Activated naive CD8-positive, alpha-beta T cell (primary cell): ENCODE measurements at regions not wholly inside any gene's neighbourhood (a gene's known extent, or its start where the extent isn't known, plus 50 kb on each side); places are given as distances from the start of the nearest gene placed in this dataset.
"Not testable (repeated sequence)": the region's sequence is repeated elsewhere in the genome, so short reads cannot be mapped to it uniquely, and the experiment has no call there.

Source experiments
- H3K27ac Mint-ChIP-seq: one replicate; pipeline ENCODE4 v1.8.0; 2021; ENCODE audit warnings: mixed read lengths
- H3K27me3 Mint-ChIP-seq: one replicate; pipeline ENCODE4 v1.8.0; 2021; ENCODE audit warnings: mixed read lengths
- H3K36me3 Mint-ChIP-seq: one replicate; pipeline ENCODE4 v1.8.0; 2021; ENCODE audit warnings: mixed read lengths
- H3K4me1 Mint-ChIP-seq: one replicate; pipeline ENCODE4 v1.8.0; 2021; ENCODE audit warnings: low read depth, mixed read lengths
- H3K4me3 Mint-ChIP-seq: one replicate; pipeline ENCODE4 v1.8.0; 2021; ENCODE audit warnings: mild to moderate bottlenecking, mixed read lengths
- H3K9me3 Mint-ChIP-seq: one replicate; pipeline ENCODE4 v1.8.0; 2021; ENCODE audit warnings: low read depth, mixed read lengths

GRCh38 chr2:35997488-35997887, 358.1 kb upstream of the CRIM1 start:
- H3K27me3 Mint-ChIP-seq = peaks cover 3% of the 10 kb centered on the region
- H3K9me3 Mint-ChIP-seq = peaks cover 3% of the 10 kb centered on the region
- H3K36me3 Mint-ChIP-seq = peaks cover 3% of the 10 kb centered on the region
- no peak overlapping the region for H3K4me3 Mint-ChIP-seq
- no peak overlapping the region for H3K27ac Mint-ChIP-seq
- peaks cover 1% of the 10 kb centered on the region for H3K4me1 Mint-ChIP-seq

GRCh38 chr2:35989503-35989902, 366.1 kb upstream of the CRIM1 start:
- no peaks in the 10 kb centered on the region for H3K4me1 Mint-ChIP-seq
- H3K27ac Mint-ChIP-seq = no peak overlapping the region
- H3K36me3 Mint-ChIP-seq = peaks cover 2% of the 10 kb centered on the region
- no peaks in the 10 kb centered on the region for H3K27me3 Mint-ChIP-seq
- no peak overlapping the region for H3K4me3 Mint-ChIP-seq
- peaks cover 2% of the 10 kb centered on the region for H3K9me3 Mint-ChIP-seq

- Mint-ChIP-seq H3K27me3 (no peaks in the 10 kb centered on the region), H3K27ac (no peak overlapping the region), H3K4me1 (no peaks in the 10 kb centered on the region), H3K36me3 (no peaks in the 10 kb centered on the region), H3K4me3 (no peak overlapping the region), H3K9me3 (no peaks in the 10 kb centered on the region)
These were observed 366.5 kb upstream of the CRIM1 start for GRCh38 chr2:35989040-35989439.

GRCh38 chr2:35986871-35987270, 368.7 kb upstream of the CRIM1 start:
- H3K4me1 Mint-ChIP-seq = no peaks in the 10 kb centered on the region
- H3K27ac Mint-ChIP-seq = no peak overlapping the region
- H3K4me3 Mint-ChIP-seq = no peak overlapping the region
- no peaks in the 10 kb centered on the region for H3K9me3 Mint-ChIP-seq
- no peaks in the 10 kb centered on the region for H3K36me3 Mint-ChIP-seq
- H3K27me3 Mint-ChIP-seq = no peaks in the 10 kb centered on the region

GRCh38 chr2:35978218-35978617, 377.4 kb upstream of the CRIM1 start:
- Mint-ChIP-seq H3K4me3 (no peak overlapping the region), H3K27me3 (no peaks in the 10 kb centered on the region), H3K36me3 (no peaks in the 10 kb centered on the region), H3K4me1 (peaks cover 13% of the 10 kb centered on the region), H3K9me3 (no peaks in the 10 kb centered on the region), H3K27ac (no peak overlapping the region)

- H3K9me3 Mint-ChIP-seq = no peaks in the 10 kb centered on the region
- H3K27ac Mint-ChIP-seq = no peak overlapping the region
- no peak overlapping the region for H3K4me3 Mint-ChIP-seq
- no peaks in the 10 kb centered on the region for H3K36me3 Mint-ChIP-seq
- peaks cover 13% of the 10 kb centered on the region for H3K4me1 Mint-ChIP-seq
- H3K27me3 Mint-ChIP-seq = peaks cover 1% of the 10 kb centered on the region
These were observed 379.0 kb upstream of the CRIM1 start for GRCh38 chr2:35976611-35977010.

- Mint-ChIP-seq H3K4me1 (peaks cover 7% of the 10 kb centered on the region), H3K4me3 (no peak overlapping the region), H3K9me3 (no peaks in the 10 kb centered on the region), H3K27me3 (peaks cover 3% of the 10 kb centered on the region), H3K36me3 (no peaks in the 10 kb centered on the region), H3K27ac (no peak overlapping the region)
These were observed 381.8 kb upstream of the CRIM1 start for GRCh38 chr2:35973737-35974132.

- H3K36me3 Mint-ChIP-seq = no peaks in the 10 kb centered on the region
These were observed 382.3 kb upstream of the CRIM1 start for GRCh38 chr2:35973132-35973736.

GRCh38 chr2:35963824-35964223, 391.8 kb upstream of the CRIM1 start:
- H3K9me3 Mint-ChIP-seq = no peaks in the 10 kb centered on the region
- H3K4me1 Mint-ChIP-seq = no peaks in the 10 kb centered on the region
- no peak overlapping the region for H3K4me3 Mint-ChIP-seq
- no peaks in the 10 kb centered on the region for H3K36me3 Mint-ChIP-seq
- no peak overlapping the region for H3K27ac Mint-ChIP-seq
- H3K27me3 Mint-ChIP-seq = no peaks in the 10 kb centered on the region

More at GRCh38 chr2:35973132-35973736, 382.3 kb upstream of the CRIM1 start:
- Mint-ChIP-seq H3K9me3 (no peaks in the 10 kb centered on the region), H3K4me1 (peaks cover 5% of the 10 kb centered on the region), H3K27ac (no peak overlapping the region), H3K27me3 (peaks cover 3% of the 10 kb centered on the region), H3K4me3 (no peak overlapping the region)

GRCh38 chr2:35963357-35963756, 392.2 kb upstream of the CRIM1 start:
- no peaks in the 10 kb centered on the region for H3K9me3 Mint-ChIP-seq
- H3K4me3 Mint-ChIP-seq = no peak overlapping the region
- no peak overlapping the region for H3K27ac Mint-ChIP-seq
- H3K27me3 Mint-ChIP-seq = no peaks in the 10 kb centered on the region
- no peaks in the 10 kb centered on the region for H3K4me1 Mint-ChIP-seq
- no peaks in the 10 kb centered on the region for H3K36me3 Mint-ChIP-seq

GRCh38 chr2:35962585-35963146, 392.9 kb upstream of the CRIM1 start:
- H3K9me3 Mint-ChIP-seq = no peaks in the 10 kb centered on the region
- no peaks in the 10 kb centered on the region for H3K4me1 Mint-ChIP-seq
- H3K27me3 Mint-ChIP-seq = no peaks in the 10 kb centered on the region
- H3K27ac Mint-ChIP-seq = no peak overlapping the region
- no peaks in the 10 kb centered on the region for H3K36me3 Mint-ChIP-seq
- no peak overlapping the region for H3K4me3 Mint-ChIP-seq

GRCh38 chr2:35960596-35960995, 395.0 kb upstream of the CRIM1 start:
- Mint-ChIP-seq H3K36me3 (no peaks in the 10 kb centered on the region), H3K4me3 (no peak overlapping the region), H3K27ac (no peak overlapping the region), H3K4me1 (no peaks in the 10 kb centered on the region), H3K9me3 (no peaks in the 10 kb centered on the region), H3K27me3 (no peaks in the 10 kb centered on the region)

- not testable (repeated sequence) for H3K36me3 Mint-ChIP-seq, H3K4me3 Mint-ChIP-seq, H3K9me3 Mint-ChIP-seq, H3K4me1 Mint-ChIP-seq, H3K27ac Mint-ChIP-seq, H3K27me3 Mint-ChIP-seq
These were observed 398.5 kb upstream of the CRIM1 start for GRCh38 chr2:35957053-35957452.

- H3K4me1 Mint-ChIP-seq = no peaks in the 10 kb centered on the region
- peaks cover 2% of the 10 kb centered on the region for H3K27me3 Mint-ChIP-seq
- H3K27ac Mint-ChIP-seq = no peak overlapping the region
- no peak overlapping the region for H3K4me3 Mint-ChIP-seq
- no peaks in the 10 kb centered on the region for H3K36me3 Mint-ChIP-seq
- H3K9me3 Mint-ChIP-seq = no peaks in the 10 kb centered on the region
These were observed 409.1 kb upstream of the CRIM1 start for GRCh38 chr2:35946478-35946877.

GRCh38 chr2:35938838-35939237, 416.7 kb upstream of the CRIM1 start:
- Mint-ChIP-seq H3K4me1 (no peaks in the 10 kb centered on the region), H3K27me3 (no peaks in the 10 kb centered on the region), H3K4me3 (no peak overlapping the region)

GRCh38 chr2:35933031-35933430, 422.5 kb upstream of the CRIM1 start:
- H3K4me3 Mint-ChIP-seq = no peak overlapping the region
- H3K9me3 Mint-ChIP-seq = no peaks in the 10 kb centered on the region
- H3K4me1 Mint-ChIP-seq = no peaks in the 10 kb centered on the region
- no peaks in the 10 kb centered on the region for H3K36me3 Mint-ChIP-seq
- peaks cover 10% of the 10 kb centered on the region for H3K27me3 Mint-ChIP-seq
- H3K27ac Mint-ChIP-seq = no peak overlapping the region

More at GRCh38 chr2:35938838-35939237, 416.7 kb upstream of the CRIM1 start:
- no peaks in the 10 kb centered on the region for H3K36me3 Mint-ChIP-seq
- no peaks in the 10 kb centered on the region for H3K9me3 Mint-ChIP-seq
- no peak overlapping the region for H3K27ac Mint-ChIP-seq
